ENCODE measurements at regions not wholly inside any gene's neighbourhood (a gene's known extent, or its start where the extent isn't known, plus 50 kb on each side); places are given as distances from the start of the nearest gene placed in this dataset.

DNA sequence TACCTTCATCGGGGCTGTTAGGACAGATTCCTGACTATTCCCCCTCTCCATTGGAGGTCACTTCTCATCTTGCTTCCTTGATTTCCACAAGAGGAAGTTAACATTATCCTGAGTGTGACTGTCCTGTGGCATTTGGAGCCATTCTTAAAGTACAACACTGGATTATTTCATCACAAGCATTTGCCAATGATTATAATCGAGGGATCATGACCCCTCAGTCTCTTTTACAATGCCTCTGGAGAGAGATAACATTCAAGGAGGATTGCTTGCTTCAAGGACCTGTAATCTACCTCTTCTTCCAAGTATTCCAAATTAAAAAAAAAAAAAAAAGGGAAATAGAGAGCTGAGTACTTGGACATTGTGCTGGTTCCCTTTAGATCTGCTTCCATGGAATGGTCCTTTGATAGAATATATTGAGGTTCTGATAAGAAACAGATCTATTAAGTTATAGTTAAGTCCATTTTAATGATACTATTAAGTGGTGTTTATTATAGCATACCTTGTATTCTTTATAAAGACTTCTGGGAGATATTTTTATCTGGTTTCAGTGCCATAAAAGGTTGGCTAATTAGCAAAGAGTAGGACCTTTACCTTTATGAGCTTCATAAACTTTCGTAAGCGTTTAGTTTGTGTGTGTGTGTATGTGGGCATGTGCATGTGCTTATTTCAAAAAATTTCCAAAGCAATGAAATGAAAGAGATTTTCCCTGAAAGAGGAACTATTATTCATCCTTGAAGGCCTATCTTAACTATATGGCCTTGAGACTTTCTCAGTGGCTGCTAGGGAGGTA is 469.1 kb downstream of the DHX35 start:
- CTCF ChIA-PET: no interaction called here
- Histone ChIP-seq H3K4me1 (ENCODE audit: control insufficient read depth, extremely low read depth, insufficient read depth, low read length) (no peaks in the 10 kb centered on the region), H3K4me3 (replicated peaks in 1 of 3; ENCODE audit: insufficient read depth in 1 of 3, low read depth in 1 of 3, low read length in 3 of 3) (no peak overlapping the region), H3K79me2 (ENCODE audit: control insufficient read depth, insufficient read depth, low read length) (no peaks in the 10 kb centered on the region), H3K4me2 (ENCODE audit: insufficient read depth, low read length) (no peak overlapping the region), H4K20me1 (replicated peaks; ENCODE audit: control insufficient read depth, extremely low read depth, insufficient read depth, low read length) (no peaks in the 10 kb centered on the region), H2AFZ (ENCODE audit: low read depth, low read length) (no peak overlapping the region), H3K27me3 (ENCODE audit: control insufficient read depth in 2 of 2, insufficient read depth in 2 of 2, low read length in 2 of 2) (no peaks in the 10 kb centered on the region), H3K9me1 (replicated peaks; ENCODE audit: control insufficient read depth, extremely low read depth, insufficient read depth, low read length) (no peaks in the 10 kb centered on the region), H3K27ac (ENCODE audit: insufficient read depth, low read depth, low read length) (no peak overlapping the region), H3K9ac (replicated peaks; ENCODE audit: extremely low read depth, insufficient read depth, low read length) (no peak overlapping the region), H3K36me3 (ENCODE audit: control insufficient read depth in 2 of 2, extremely low read depth in 1 of 2, insufficient read depth in 2 of 2, low read length in 2 of 2) (no peaks in the 10 kb centered on the region), H3K9me3 (replicated peaks; ENCODE audit: control insufficient read depth, insufficient read depth, low read length) (no peaks in the 10 kb centered on the region)
- no TSS peak for BruUV-seq (replicated peaks)
- TF ChIP-seq, protein P1, sequence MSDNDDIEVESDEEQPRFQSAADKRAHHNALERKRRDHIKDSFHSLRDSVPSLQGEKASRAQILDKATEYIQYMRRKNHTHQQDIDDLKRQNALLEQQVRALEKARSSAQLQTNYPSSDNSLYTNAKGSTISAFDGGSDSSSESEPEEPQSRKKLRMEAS (IDR thresholded peaks at IDR 0.05; ENCODE audit: insufficient read depth, insufficient read length): no peak
- TF ChIP-seq GATA2 (IDR thresholded peaks at IDR 0.05; ENCODE audit: insufficient read depth, insufficient read length, low read depth, low read length): no peak
- TF ChIP-seq JUN (IDR thresholded peaks at IDR 0.05; ENCODE audit: borderline replicate concordance, insufficient read depth, insufficient read length, low read depth): no peak
- TF ChIP-seq EZH2 (IDR thresholded peaks at IDR 0.05; ENCODE audit: borderline replicate concordance, low read depth, low read length, severe bottlenecking): no peak
- TF ChIP-seq MYC (IDR thresholded peaks at IDR 0.05; ENCODE audit: low read depth, low read length): no peak
- no peak for TF ChIP-seq POLR2A (IDR thresholded peaks at IDR 0.05; ENCODE audit: low read depth, low read length)
- no peak for TF ChIP-seq CTCF (IDR thresholded peaks at IDR 0.05; ENCODE audit: extremely low read depth in 1 of 2, insufficient read depth in 1 of 2, low read depth in 1 of 2, low read length in 2 of 2)
- TF ChIP-seq FOS (IDR thresholded peaks at IDR 0.05; ENCODE audit: borderline replicate concordance, insufficient read depth, low read length): no peak
- TF ChIP-seq POLR2AphosphoS5 (IDR thresholded peaks at IDR 0.05; ENCODE audit: insufficient read depth, low read depth, low read length): no peak
- DNase-seq (ENCODE audit: low read depth, low spot score) (no peak), FAIRE-seq (no peak)
- intact Hi-C loops (cut with micrococcal nuclease) (no loop called here), dilution Hi-C loops (cut with MboI; ENCODE audit: extremely low pct_ligation_motif_present, low sequenced_read_pairs) (no loop called here)
- POLR2A ChIA-PET: no interaction called here
